Suprapubic skin (tissue), 4 donors: ENCODE measurements at regions not wholly inside any gene's neighbourhood (a gene's known extent, or its start where the extent isn't known, plus 50 kb on each side); places are given as distances from the start of the nearest gene placed in this dataset.

Experiments used
- CTCF ChIP-seq, 2 donors: fragments of 200-600 bp in 1 of 2; fragments of 450-650 bp in 1 of 2; sonication (generic) in 1 of 2; IDR thresholded peaks; one replicate each; pipeline ENCODE4 v1.5.1; 2016 to 2019; ENCODE audit warnings: antibody characterized with exemption in 2 of 2, mild to moderate bottlenecking in 1 of 2, moderate library complexity in 1 of 2
- EP300 ChIP-seq: sonication (generic); formaldehyde crosslinking; IDR thresholded peaks from one replicate; pipeline ENCODE4 v1.6.1; 2017; ENCODE audit warnings: antibody characterized with exemption
- POLR2A ChIP-seq, 2 donors: fragments of 450-650 bp; IDR thresholded peaks; one replicate each; pipeline ENCODE4 v1.6.1; 2017; ENCODE audit warnings: antibody characterized with exemption in 2 of 2, mild to moderate bottlenecking in 2 of 2, moderate library complexity in 2 of 2
- POLR2AphosphoS5 ChIP-seq, 3 donors: sonication (generic); formaldehyde crosslinking; IDR thresholded peaks; one replicate each; pipeline ENCODE4 v1.6.1; 2017; ENCODE audit warnings: antibody characterized with exemption in 3 of 3

GRCh38 chr10:10394933-10395658 is 622.6 kb upstream of the CELF2 start:
- TF ChIP-seq POLR2AphosphoS5 (IDR thresholded peaks at IDR 0.05), result no peak
- TF ChIP-seq CTCF (IDR thresholded peaks at IDR 0.05), result no peak
- no peak for TF ChIP-seq EP300
- no peak for TF ChIP-seq POLR2A (IDR thresholded peaks at IDR 0.05)
